GM23338 (cell line): ENCODE measurements at regions not wholly inside any gene's neighbourhood (a gene's known extent, or its start where the extent isn't known, plus 50 kb on each side); places are given as distances from the start of the nearest gene placed in this dataset.

Source experiments
- ATAC-seq: fragments of 200-7000 bp; cut with Tn5 transposase; 3 replicates; pipeline ENCODE4 v1.9.1; 2020
- DNase-seq: peaks from one replicate; pipeline ENCODE4 v3.0.0-alpha.2; 2015; ENCODE audit warnings: low spot score
- H2AFZ ChIP-seq: fragments of 200-600 bp; sonication (generic); 2 replicates; pipeline ENCODE4 v1.8.0; 2016; ENCODE audit warnings: antibody characterized with exemption, mild to moderate bottlenecking, moderate library complexity
- H3F3A ChIP-seq: fragments of 200-600 bp; sonication (generic); replicated peaks from 2 replicates; pipeline ENCODE4 v1.8.0; 2017; ENCODE audit warnings: antibody characterized with exemption, mixed run types, low read depth
- H3K27ac ChIP-seq: fragments of 200-600 bp; sonication (generic); 2 replicates; pipeline ENCODE4 v1.6.1; 2016; ENCODE audit warnings: low read depth
- H3K27me3 ChIP-seq: fragments of 200-600 bp; sonication (generic); 2 replicates; pipeline ENCODE4 v1.8.0; 2016; ENCODE audit warnings: mild to moderate bottlenecking, mixed run types, moderate library complexity; ENCODE audit not compliant: insufficient read depth
- H3K36me3 ChIP-seq: fragments of 200-600 bp; sonication (generic); 2 replicates; pipeline ENCODE4 v1.8.0; 2016; ENCODE audit warnings: mild to moderate bottlenecking; ENCODE audit not compliant: insufficient read depth
- H3K4me1 ChIP-seq: fragments of 200-600 bp; sonication (generic); 2 replicates; pipeline ENCODE4 v1.8.0; 2016; ENCODE audit warnings: mild to moderate bottlenecking, moderate library complexity; ENCODE audit not compliant: insufficient read depth
- H3K4me2 ChIP-seq: fragments of 200-600 bp; sonication (generic); 2 replicates; pipeline ENCODE4 v1.7.1; 2017; ENCODE audit warnings: mixed run types
- H3K4me3 ChIP-seq: fragments of 200-600 bp; sonication (generic); 2 replicates; pipeline ENCODE4 v1.6.1; 2016; ENCODE audit warnings: mixed run types
- H3K79me2 ChIP-seq: fragments of 200-600 bp; sonication (generic); replicated peaks from 2 replicates; pipeline ENCODE4 v1.8.0; 2017; ENCODE audit warnings: mild to moderate bottlenecking; ENCODE audit not compliant: insufficient read depth
- H3K9me2 ChIP-seq: fragments of 200-600 bp; sonication (generic); 2 replicates; pipeline ENCODE4 v1.8.0; 2017; ENCODE audit not compliant: insufficient read depth
- H4K20me1 ChIP-seq: fragments of 200-600 bp; sonication (generic); replicated peaks from 2 replicates; pipeline ENCODE4 v1.8.0; 2017; ENCODE audit warnings: mild to moderate bottlenecking; ENCODE audit not compliant: insufficient read depth
- H3K27ac Mint-ChIP-seq: 2 replicates; pipeline ENCODE4 v1.8.0; 2020; ENCODE audit warnings: inconsistent platforms, mild to moderate bottlenecking, moderate library complexity, mixed read lengths
- H3K27me3 Mint-ChIP-seq: 3 replicates; pipeline ENCODE4 v1.8.0; 2022; ENCODE audit warnings: low read depth, mild to moderate bottlenecking, moderate library complexity, mixed read lengths, inconsistent platforms; ENCODE audit not compliant: insufficient read depth, poor library complexity
- H3K36me3 Mint-ChIP-seq: 3 replicates; pipeline ENCODE4 v1.8.0; 2021; ENCODE audit warnings: low read depth, mild to moderate bottlenecking, inconsistent platforms, moderate library complexity, mixed read lengths
- H3K4me1 Mint-ChIP-seq: 3 replicates; pipeline ENCODE4 v1.8.0; 2020; ENCODE audit warnings: mild to moderate bottlenecking, inconsistent platforms, mixed read lengths
- H3K4me3 Mint-ChIP-seq: 3 replicates; pipeline ENCODE4 v1.8.0; 2021; ENCODE audit warnings: moderate library complexity, mild to moderate bottlenecking, inconsistent platforms, mixed read lengths
- H3K9me3 Mint-ChIP-seq: 3 replicates; pipeline ENCODE4 v1.8.0; 2020; ENCODE audit warnings: moderate library complexity, mild to moderate bottlenecking, inconsistent platforms, mixed read lengths
- CREB1 ChIP-seq: fragments of 250-450 bp; sonication (Bioruptor Pico); IDR thresholded peaks from 2 replicates; pipeline ENCODE4 v1.5.0; 2020; ENCODE audit warnings: low read depth, mild to moderate bottlenecking, moderate library complexity
- EZH2 ChIP-seq: fragments of 200-600 bp; sonication (generic); IDR thresholded peaks from one replicate; pipeline ENCODE4 v1.8.0; 2017; ENCODE audit warnings: antibody characterized with exemption, mild to moderate bottlenecking, low read depth; ENCODE audit not compliant: unreplicated experiment
- EZH2phosphoT487 ChIP-seq: fragments of 200-600 bp; sonication (generic); IDR thresholded peaks from one replicate; pipeline ENCODE4 v1.8.1; 2018; ENCODE audit warnings: antibody characterized with exemption; ENCODE audit not compliant: unreplicated experiment
- JUNB ChIP-seq: IDR thresholded peaks from one replicate; pipeline ENCODE4 v1.6.1; 2016; ENCODE audit warnings: antibody characterized with exemption; ENCODE audit not compliant: unreplicated experiment
- REST ChIP-seq: IDR thresholded peaks from one replicate; pipeline ENCODE4 v1.6.1; 2018; ENCODE audit warnings: antibody characterized with exemption; ENCODE audit not compliant: unreplicated experiment
- ZNF331 ChIP-seq: fragments of 250-450 bp; sonication (Bioruptor Pico); IDR thresholded peaks from 2 replicates; pipeline ENCODE4 v1.5.0; 2020; ENCODE audit warnings: low read depth, mild to moderate bottlenecking, moderate library complexity
- ZNF462 ChIP-seq: fragments of 250-450 bp; sonication (Bioruptor Pico); IDR thresholded peaks from 2 replicates; pipeline ENCODE4 v1.5.0; 2020; ENCODE audit warnings: mild to moderate bottlenecking, moderate library complexity

- no peak for TF ChIP-seq ZNF462
Measured at GRCh38 chr9:86602715-86603114, 248.5 kb upstream of the TUT7 start (continued).

GRCh38 chr9:86601697-86602096 is 247.5 kb upstream of the TUT7 start:
- Histone ChIP-seq H3K79me2 (no peaks in the 10 kb centered on the region), H4K20me1 (no peaks in the 10 kb centered on the region), H3K27ac (no peak overlapping the region), H3K9me2 (no peaks in the 10 kb centered on the region), H3F3A (no peaks in the 10 kb centered on the region), H3K4me3 (no peak overlapping the region), H3K36me3 (no peaks in the 10 kb centered on the region), H2AFZ (no peak overlapping the region), H3K27me3 (no peaks in the 10 kb centered on the region), H3K4me2 (no peak overlapping the region), H3K4me1 (peaks cover 20% of the 10 kb centered on the region; the same call in 1 of the 2 replicates)
- peaks cover 4% of the 10 kb centered on the region; the same call in 2 of the 3 replicates for H3K36me3 Mint-ChIP-seq
- no peak for ATAC-seq
- H3K27me3 Mint-ChIP-seq: no peaks in the 10 kb centered on the region
- peaks cover 7% of the 10 kb centered on the region; the same call in 2 of the 3 replicates for H3K9me3 Mint-ChIP-seq
- DNase-seq: no peak
- H3K27ac Mint-ChIP-seq: no peak overlapping the region
- no peak overlapping the region for H3K4me3 Mint-ChIP-seq
- H3K4me1 Mint-ChIP-seq: peaks cover 36% of the 10 kb centered on the region
- TF ChIP-seq EZH2phosphoT487 (no peak), REST (no peak), ZNF331 (no peak), JUNB (no peak), CREB1 (CRISPR knock-in tag) (no peak), EZH2 (no peak)
